NCI-H2081 treated with DMSO at 0.1 percent for 48 hours (cell line): ENCODE measurements at regions not wholly inside any gene's neighbourhood (a gene's known extent, or its start where the extent isn't known, plus 50 kb on each side); places are given as distances from the start of the nearest gene placed in this dataset.
"Not testable (repeated sequence)": the region's sequence is repeated elsewhere in the genome, so short reads cannot be mapped to it uniquely, and the experiment has no call there.

Source experiments
- DNase-seq: peaks from one replicate; lab custom pipeline; 2025; lab: John Stamatoyannopoulos, UW

DNA sequence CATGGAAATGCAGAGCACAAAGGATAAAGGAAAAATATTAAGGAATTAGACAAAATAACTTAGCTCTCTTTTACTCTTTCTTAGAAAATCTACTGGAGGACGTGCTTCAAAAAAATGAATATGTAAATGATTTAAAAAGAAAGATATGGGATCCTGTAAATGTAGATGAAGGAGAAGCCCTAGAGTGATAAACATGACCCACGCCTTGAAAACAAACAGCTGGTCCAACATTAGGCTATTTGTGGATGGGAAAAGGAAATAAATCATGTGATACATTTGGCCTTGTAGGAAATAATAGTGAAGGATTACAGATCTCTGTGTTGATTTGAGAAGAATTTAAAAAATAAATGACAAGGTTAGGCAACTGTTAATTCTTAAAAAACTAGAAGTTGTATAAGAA, 492.1 kb upstream of the SLC39A10 start:
- DNase-seq: no peak

GRCh38 chr2:195162918-195163317, 494.1 kb upstream of the SLC39A10 start:
- DNase-seq: no peak

GRCh38 chr2:195162194-195162593, 494.8 kb upstream of the SLC39A10 start:
- no peak for DNase-seq

DNA sequence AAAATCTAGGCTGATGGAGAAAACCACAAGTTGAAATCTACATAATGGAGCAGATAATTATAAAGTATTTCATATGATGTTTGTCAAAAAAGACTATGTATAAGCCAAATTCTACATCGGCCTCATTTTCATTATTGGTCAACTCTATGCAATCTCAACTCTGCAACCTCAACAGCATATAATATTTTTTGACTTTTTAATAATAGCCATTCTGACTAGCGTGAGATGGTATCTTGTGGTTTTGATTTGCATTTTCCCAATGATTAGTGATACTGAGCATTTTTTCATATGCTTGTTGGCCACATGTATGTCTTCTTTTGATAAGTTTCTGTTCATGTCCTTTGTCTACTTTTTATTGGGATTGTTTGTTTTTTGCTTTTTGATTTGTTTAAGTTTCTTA, 496.1 kb upstream of the SLC39A10 start:
- no peak for DNase-seq

DNA sequence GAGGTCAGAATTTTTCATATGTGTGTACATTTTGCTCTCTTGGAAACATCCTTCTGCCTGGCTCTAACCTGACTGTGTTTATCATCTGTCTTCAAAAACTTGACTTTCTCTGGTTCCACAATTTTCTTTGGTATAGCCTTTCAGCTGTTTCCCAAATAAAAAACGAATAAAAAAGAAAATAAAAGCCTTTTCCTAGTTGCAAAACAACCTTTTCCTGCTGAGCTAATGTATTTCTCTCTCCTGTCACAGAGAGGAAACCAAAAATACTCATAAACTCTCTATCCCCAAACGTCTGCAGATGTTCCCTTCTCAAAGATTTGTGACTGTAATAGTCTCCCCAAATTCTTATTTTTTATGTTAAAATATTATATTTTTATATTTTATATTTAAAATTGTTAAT, 505.3 kb upstream of the SLC39A10 start:
- DNase-seq: no peak

DNA sequence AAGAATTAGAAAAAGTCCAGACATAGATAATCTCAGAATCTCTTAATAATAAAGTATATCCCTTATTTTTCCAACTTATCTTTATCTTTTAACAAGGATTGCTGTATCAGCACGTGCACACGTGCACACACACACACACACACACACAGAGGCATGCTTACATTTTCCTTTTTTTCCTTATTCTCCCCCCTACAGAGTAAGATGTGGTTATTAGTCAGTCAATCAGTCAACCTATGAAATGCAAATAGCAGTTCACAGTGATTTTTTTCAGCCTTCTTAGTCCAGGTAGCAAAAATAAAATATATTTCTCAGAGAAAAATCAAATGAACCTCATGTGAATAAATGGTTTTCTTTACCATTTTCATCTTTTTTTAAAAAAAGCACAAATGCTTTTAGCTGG, 506.2 kb upstream of the SLC39A10 start:
- DNase-seq: no peak

- DNase-seq: no peak
Measured at GRCh38 chr2:195148004-195148403, 509.0 kb upstream of the SLC39A10 start.

- no peak for DNase-seq
Measured at GRCh38 chr2:195146761-195147541, 510.1 kb upstream of the SLC39A10 start.

- no peak for DNase-seq
Measured at GRCh38 chr2:195138435-195138834, 518.6 kb upstream of the SLC39A10 start.

DNA sequence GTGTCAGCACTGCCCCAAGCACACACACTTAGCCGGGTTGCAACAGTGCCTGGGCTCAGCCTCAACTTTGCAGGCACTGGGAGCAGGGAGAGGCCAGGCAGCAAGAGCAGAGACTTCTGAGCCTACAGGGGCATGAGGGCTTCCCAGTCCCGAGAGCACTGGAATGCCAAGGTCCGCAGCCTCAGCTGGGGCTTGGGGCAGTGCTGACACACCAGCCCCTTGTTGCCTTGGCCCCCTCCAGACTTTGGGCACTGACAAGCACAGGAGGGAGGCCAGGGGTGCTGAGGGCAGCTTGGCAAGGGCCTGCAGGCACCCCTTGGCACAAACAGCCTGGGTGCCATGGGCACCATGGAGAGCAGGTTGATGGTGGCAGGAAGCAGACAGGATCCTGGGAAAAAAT, 531.1 kb upstream of the SLC39A10 start:
- not testable (repeated sequence) for DNase-seq

GRCh38 chr2:195124391-195125079, 532.5 kb upstream of the SLC39A10 start:
- DNase-seq: no peak

DNA sequence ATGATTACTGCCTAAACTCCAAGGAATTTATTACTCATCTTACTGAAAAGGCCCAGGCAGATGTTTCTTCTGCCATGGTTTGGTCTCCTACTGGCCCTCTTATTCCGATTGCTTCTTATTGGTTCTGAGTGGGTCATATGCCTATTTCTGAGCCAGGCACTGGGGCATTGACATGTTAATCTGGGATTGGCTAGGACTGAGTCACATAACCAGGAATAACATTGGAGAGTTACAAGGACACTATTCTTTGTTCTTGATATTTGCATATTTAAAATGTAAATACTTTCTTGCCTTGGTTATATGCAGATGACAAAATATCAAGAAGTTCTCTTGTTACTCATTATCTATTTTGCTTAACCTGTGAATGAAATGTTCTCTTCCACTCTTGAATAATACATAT, 534.4 kb upstream of the SLC39A10 start:
- no peak for DNase-seq

GRCh38 chr2:195121341-195121740, 535.7 kb upstream of the SLC39A10 start:
- no peak for DNase-seq

GRCh38 chr2:195119231-195119630, 537.8 kb upstream of the SLC39A10 start:
- DNase-seq: no peak

DNA sequence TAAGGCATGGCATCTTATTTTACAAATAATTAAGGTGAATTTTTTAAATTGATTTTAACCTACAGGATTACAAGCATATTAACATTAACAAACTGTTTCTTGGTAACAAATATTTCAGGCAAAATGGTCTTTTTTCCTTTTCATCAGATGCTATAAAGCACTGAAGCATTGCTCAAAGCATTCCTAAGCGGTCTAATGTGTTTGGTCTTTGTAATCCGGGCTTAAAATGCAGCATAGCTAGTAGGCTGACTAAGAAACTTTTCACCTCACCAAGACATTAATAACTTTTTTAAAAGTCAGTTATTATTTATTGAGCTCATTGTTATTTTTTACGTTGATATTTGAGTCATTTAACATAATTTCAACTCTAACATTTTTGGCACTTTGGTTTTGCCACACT, 538.8 kb upstream of the SLC39A10 start:
- no peak for DNase-seq

DNA sequence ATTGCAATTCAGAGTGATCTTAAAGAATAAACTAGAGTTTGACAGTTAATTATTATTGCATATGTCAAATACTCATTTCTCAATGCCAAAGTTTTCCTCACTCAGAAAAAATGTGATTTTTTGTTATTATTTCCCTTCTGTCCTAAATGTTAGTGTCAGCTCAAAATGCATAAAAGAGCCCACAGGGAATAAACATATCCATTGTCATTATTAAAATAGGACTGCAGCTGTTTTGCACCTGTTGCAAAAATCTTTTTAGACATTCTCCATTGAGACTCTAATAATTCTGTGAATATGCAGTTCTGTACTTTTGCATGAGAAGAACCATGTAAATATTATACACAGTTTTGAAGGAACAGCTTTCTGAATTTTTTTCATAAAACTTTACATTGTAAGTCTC, 540.0 kb upstream of the SLC39A10 start:
- DNase-seq: no peak

DNA sequence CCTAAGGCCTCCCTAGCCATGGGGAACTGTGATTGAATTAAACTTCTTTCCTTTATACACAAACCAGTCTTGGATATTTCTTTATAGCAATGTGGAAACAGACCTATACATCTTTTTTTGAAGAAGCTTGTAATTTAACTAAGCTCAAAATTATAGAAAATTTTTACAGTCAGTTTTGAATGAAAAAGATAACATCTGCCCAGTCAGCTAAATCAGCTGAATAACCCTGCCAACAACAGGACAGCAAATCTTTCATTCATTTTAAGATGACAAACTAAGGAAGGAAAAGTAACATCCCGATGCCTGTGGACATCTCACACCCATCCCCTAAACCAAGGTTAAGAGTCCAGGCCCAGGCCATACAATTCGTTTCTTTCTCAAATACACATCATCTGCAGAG, 541.3 kb upstream of the SLC39A10 start:
- DNase-seq: no peak

DNA sequence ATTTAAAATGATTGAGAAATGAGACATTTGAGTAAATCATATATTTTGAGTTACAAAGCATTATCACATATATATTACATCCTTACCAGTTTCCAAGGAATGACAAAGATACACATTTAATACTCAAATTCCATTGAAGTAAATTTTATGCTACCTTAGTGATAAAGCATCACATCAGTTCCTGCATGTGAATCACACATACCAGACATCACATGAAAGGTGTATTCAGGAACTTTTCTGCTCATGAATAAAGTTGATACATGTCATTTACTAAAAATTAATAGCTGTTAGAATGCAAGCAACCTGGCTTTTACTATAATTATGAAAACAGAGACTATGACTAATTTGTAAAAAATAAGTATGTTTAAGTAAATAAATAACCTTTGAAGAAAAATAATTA, 548.8 kb upstream of the SLC39A10 start:
- DNase-seq: no peak

- DNase-seq: no peak
Measured at GRCh38 chr2:195106681-195107380, 550.2 kb upstream of the SLC39A10 start.

GRCh38 chr2:195105581-195105980, 551.4 kb upstream of the SLC39A10 start:
- no peak for DNase-seq

DNA sequence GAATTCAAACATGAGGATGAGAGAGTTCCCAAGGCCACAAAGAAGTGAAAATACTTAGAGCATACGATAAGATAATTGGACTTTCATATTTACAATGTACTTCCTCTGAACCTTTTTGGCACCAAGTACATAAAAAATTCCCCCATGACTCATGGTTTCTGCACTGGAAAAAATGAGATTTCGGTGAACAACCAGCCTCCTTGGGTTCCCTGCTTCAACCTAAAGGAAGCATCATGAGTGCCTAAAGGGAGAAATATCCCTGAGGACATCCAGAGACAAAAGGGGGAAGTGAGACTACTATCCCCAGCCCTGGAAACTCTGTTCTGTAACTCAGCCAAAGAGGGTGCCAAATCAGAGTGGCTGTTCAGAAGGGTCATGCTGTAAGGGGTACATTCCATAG, 562.7 kb upstream of the SLC39A10 start:
- no peak for DNase-seq

GRCh38 chr2:195092341-195092740, 564.7 kb upstream of the SLC39A10 start:
- DNase-seq: no peak

DNA sequence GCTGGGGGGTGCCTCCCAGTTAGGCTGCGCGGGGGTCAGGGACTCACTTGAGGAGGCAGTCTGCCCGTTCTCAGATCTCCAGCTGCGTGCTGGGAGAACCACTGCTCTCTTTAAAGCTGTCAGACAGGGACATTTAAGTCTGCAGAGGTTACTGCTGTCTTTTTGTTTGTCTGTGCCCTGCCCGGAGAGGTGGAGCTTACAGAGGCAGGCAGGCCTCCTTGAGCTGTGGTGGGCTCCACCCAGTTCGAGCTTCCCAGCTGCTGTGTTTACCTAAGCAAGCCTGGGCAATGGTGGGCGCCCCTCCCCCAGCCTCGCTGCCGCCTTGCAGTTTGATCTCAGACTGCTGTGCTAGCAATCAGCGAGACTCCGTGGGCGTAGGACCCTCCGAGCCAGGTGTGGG, 584.2 kb upstream of the SLC39A10 start:
- not testable (repeated sequence) for DNase-seq
